ENCODE measurements at regions not wholly inside any gene's neighbourhood (a gene's known extent, or its start where the extent isn't known, plus 50 kb on each side); places are given as distances from the start of the nearest gene placed in this dataset.
"Not testable (repeated sequence)": the region's sequence is repeated elsewhere in the genome, so short reads cannot be mapped to it uniquely, and the experiment has no call there.

GRCh38 chr20:22690000-22690399 lies 105.6 kb upstream of the FOXA2 start:
- no peak overlapping the region for H3K27ac ChIP-seq (ENCODE audit: low read depth in 2 of 2, low read length in 2 of 2)
- H3K9me3 ChIP-seq (ENCODE audit: control insufficient read depth in 2 of 2, low read length in 2 of 2), result no peaks in the 10 kb centered on the region

GRCh38 chr20:22690616-22691179 lies 106.3 kb upstream of the FOXA2 start:
- no peak overlapping the region for H3K9ac ChIP-seq (ENCODE audit: low read depth in 1 of 2, low read length in 2 of 2)
- no peak overlapping the region for H3K27ac ChIP-seq (ENCODE audit: low read depth in 2 of 2, low read length in 2 of 2)

More at GRCh38 chr20:22690000-22690399, 105.6 kb upstream of the FOXA2 start:
- Histone ChIP-seq H3K27me3 (ENCODE audit: control insufficient read depth in 2 of 2, insufficient read depth in 2 of 2, low read length in 2 of 2) (peaks cover 0 to 5% of the 10 kb centered on the region in 2 donors), H3K4me1 (ENCODE audit: control insufficient read depth in 2 of 2, insufficient read depth in 2 of 2, low read length in 2 of 2) (peaks cover 0 to 6% of the 10 kb centered on the region in 2 donors), H3K4me3 (ENCODE audit: low read length in 2 of 2) (no peak overlapping the region), H3K36me3 (ENCODE audit: control insufficient read depth in 2 of 2, insufficient read depth in 2 of 2, low read length in 2 of 2) (no peaks in the 10 kb centered on the region), H3K9ac (ENCODE audit: low read depth in 1 of 2, low read length in 2 of 2) (no peak overlapping the region)

DNA sequence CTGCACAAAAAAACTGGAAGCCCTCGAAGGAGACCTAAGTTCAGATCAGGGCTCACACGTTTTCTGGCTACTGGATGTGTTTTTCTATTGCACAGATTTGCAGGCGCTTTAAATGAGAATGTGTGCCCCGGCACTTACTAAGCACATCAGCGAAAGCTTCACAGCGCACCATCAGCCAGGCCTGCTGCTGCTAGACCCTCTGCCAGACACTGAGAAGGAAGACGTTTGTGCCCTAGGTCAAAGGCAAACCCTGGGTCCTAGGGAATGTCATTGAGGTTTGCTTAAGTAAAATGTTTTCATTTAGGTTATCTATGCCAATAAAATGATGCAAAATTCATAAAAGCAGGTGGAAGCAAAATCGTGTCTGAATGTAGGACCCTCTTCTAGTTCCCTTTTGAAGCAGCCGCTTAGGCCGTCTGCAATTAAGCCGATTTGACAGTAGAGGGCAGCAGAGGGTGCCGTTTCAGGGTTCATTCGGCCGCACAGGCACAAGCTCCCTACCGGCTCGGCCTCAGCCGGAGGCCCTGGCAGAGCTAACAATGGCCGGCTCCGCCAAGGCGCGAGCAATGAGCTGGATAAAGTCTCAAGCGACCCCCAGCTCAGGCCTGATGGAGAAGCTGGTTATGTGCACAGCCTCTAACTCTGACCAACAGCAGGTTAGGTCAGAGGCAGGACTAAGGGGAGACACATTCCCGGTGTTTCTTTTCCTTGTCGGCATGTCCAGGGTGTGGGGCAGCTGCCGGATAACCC lies 107.2 kb upstream of the FOXA2 start:
- Histone ChIP-seq H3K27me3 (ENCODE audit: control insufficient read depth in 2 of 2, insufficient read depth in 2 of 2, low read length in 2 of 2) (peaks cover 0 to 5% of the 10 kb centered on the region in 2 donors), H3K9ac (ENCODE audit: low read depth in 1 of 2, low read length in 2 of 2) (no peak overlapping the region), H3K4me3 (ENCODE audit: low read length in 2 of 2) (no peak overlapping the region), H3K4me1 (ENCODE audit: control insufficient read depth in 2 of 2, insufficient read depth in 2 of 2, low read length in 2 of 2) (peaks cover 0 to 6% of the 10 kb centered on the region in 2 donors), H3K27ac (ENCODE audit: low read depth in 2 of 2, low read length in 2 of 2) (no peak overlapping the region), H3K36me3 (ENCODE audit: control insufficient read depth in 2 of 2, insufficient read depth in 2 of 2, low read length in 2 of 2) (no peaks in the 10 kb centered on the region), H3K9me3 (ENCODE audit: control insufficient read depth in 2 of 2, low read length in 2 of 2) (no peaks in the 10 kb centered on the region)

More at GRCh38 chr20:22690616-22691179, 106.3 kb upstream of the FOXA2 start:
- no peak overlapping the region for H3K4me3 ChIP-seq (ENCODE audit: low read length in 2 of 2)
- peaks cover 0 to 6% of the 10 kb centered on the region in 2 donors for H3K4me1 ChIP-seq (ENCODE audit: control insufficient read depth in 2 of 2, insufficient read depth in 2 of 2, low read length in 2 of 2)
- H3K9me3 ChIP-seq (ENCODE audit: control insufficient read depth in 2 of 2, low read length in 2 of 2), result no peaks in the 10 kb centered on the region
- no peaks in the 10 kb centered on the region for H3K36me3 ChIP-seq (ENCODE audit: control insufficient read depth in 2 of 2, insufficient read depth in 2 of 2, low read length in 2 of 2)
- peaks cover 0 to 5% of the 10 kb centered on the region in 2 donors for H3K27me3 ChIP-seq (ENCODE audit: control insufficient read depth in 2 of 2, insufficient read depth in 2 of 2, low read length in 2 of 2)

DNA sequence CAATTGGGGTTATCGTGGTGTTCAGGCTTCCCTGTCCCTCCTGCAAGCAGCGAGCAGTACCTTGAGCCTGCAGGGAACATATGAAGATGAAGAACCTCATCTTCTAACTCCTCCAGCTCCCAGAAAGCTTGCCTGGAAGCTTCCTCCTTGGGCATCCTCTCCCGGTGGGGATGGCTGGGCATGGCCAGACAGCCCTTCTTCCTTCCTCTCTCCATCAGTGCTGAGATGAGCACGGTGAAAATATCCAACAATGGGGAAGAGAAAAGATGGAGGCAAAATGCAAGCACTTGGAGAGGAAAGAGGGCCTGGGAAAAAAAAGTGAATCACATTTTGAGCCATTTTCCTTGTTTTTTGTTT lies 107.7 kb upstream of the FOXA2 start:
- Histone ChIP-seq H3K9ac (ENCODE audit: low read depth in 1 of 2, low read length in 2 of 2) (no peak overlapping the region), H3K36me3 (ENCODE audit: control insufficient read depth in 2 of 2, insufficient read depth in 2 of 2, low read length in 2 of 2) (no peaks in the 10 kb centered on the region), H3K4me1 (ENCODE audit: control insufficient read depth in 2 of 2, insufficient read depth in 2 of 2, low read length in 2 of 2) (peaks cover 0 to 6% of the 10 kb centered on the region in 2 donors), H3K9me3 (ENCODE audit: control insufficient read depth in 2 of 2, low read length in 2 of 2) (no peaks in the 10 kb centered on the region), H3K27ac (ENCODE audit: low read depth in 2 of 2, low read length in 2 of 2) (no peak overlapping the region), H3K4me3 (ENCODE audit: low read length in 2 of 2) (no peak overlapping the region), H3K27me3 (ENCODE audit: control insufficient read depth in 2 of 2, insufficient read depth in 2 of 2, low read length in 2 of 2) (peaks cover 0 to 5% of the 10 kb centered on the region in 2 donors)

DNA sequence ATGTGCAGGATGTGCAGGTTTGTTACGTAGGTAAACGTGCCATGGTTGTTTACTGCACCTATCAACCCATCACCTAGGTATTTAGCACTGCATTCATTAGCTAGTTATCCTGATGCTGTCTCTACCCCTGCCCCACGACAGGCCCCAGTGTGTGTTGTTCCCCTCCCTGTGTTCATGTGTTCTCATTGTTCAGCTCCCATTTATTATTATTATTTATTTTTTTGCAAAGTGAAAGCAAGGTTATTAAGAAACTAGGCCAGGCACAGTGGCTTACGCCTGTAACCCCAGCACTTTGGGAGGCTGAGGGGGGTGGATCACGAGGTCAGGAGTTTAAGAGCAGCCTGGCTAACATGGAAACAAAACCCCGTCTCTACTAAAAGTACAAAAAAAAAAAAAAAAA lies 108.2 kb upstream of the FOXA2 start:
- not testable (repeated sequence) for H3K4me3 ChIP-seq (ENCODE audit: low read length in 2 of 2); H3K9ac ChIP-seq (ENCODE audit: low read depth in 1 of 2, low read length in 2 of 2); H3K27me3 ChIP-seq (ENCODE audit: control insufficient read depth in 2 of 2, insufficient read depth in 2 of 2, low read length in 2 of 2); H3K9me3 ChIP-seq (ENCODE audit: control insufficient read depth in 2 of 2, low read length in 2 of 2); H3K4me1 ChIP-seq (ENCODE audit: control insufficient read depth in 2 of 2, insufficient read depth in 2 of 2, low read length in 2 of 2); H3K27ac ChIP-seq (ENCODE audit: low read depth in 2 of 2, low read length in 2 of 2); H3K36me3 ChIP-seq (ENCODE audit: control insufficient read depth in 2 of 2, insufficient read depth in 2 of 2, low read length in 2 of 2)

- H3K9me3 ChIP-seq (ENCODE audit: control insufficient read depth in 2 of 2, low read length in 2 of 2), result no peaks in the 10 kb centered on the region
- no peak overlapping the region for H3K4me3 ChIP-seq (ENCODE audit: low read length in 2 of 2)
- no peak overlapping the region for H3K9ac ChIP-seq (ENCODE audit: low read depth in 1 of 2, low read length in 2 of 2)
- no peaks in the 10 kb centered on the region for H3K27me3 ChIP-seq (ENCODE audit: control insufficient read depth in 2 of 2, insufficient read depth in 2 of 2, low read length in 2 of 2)
- no peak overlapping the region for H3K27ac ChIP-seq (ENCODE audit: low read depth in 2 of 2, low read length in 2 of 2)
- H3K4me1 ChIP-seq (ENCODE audit: control insufficient read depth in 2 of 2, insufficient read depth in 2 of 2, low read length in 2 of 2), result peaks cover 0 to 2% of the 10 kb centered on the region in 2 donors
- no peaks in the 10 kb centered on the region for H3K36me3 ChIP-seq (ENCODE audit: control insufficient read depth in 2 of 2, insufficient read depth in 2 of 2, low read length in 2 of 2)
These were observed 112.4 kb upstream of the FOXA2 start for GRCh38 chr20:22696759-22697158.

DNA sequence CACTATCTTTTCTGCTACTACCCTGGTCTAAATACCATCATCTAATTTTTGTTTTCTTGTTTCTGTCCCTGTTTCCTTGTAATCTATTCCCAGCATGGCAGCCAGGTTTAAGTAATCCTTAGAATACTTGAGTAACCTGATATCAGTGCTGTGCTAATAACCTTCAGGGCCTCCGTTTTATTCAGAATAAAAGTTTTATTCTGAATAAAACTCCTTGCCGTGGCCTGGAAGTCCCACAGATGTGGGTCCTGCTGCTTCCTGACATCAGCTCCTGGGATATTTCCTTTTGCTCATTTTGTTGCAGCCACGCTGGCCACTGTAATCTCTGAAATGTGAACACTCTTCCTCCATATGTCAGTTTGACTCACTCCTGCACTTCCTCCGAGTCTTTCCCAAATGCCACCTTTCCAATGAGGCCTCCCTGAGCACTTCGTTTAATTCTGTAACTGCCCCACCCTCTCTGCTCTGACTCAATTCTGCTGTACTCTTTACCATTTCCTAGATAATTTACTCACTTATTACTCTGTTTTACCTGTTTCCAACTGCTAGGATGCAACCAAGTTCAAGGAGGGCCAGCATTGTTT lies 114.0 kb upstream of the FOXA2 start:
- Histone ChIP-seq H3K27me3 (ENCODE audit: control insufficient read depth in 2 of 2, insufficient read depth in 2 of 2, low read length in 2 of 2) (no peaks in the 10 kb centered on the region), H3K4me3 (ENCODE audit: low read length in 2 of 2) (no peak overlapping the region), H3K27ac (ENCODE audit: low read depth in 2 of 2, low read length in 2 of 2) (no peak overlapping the region)

GRCh38 chr20:22699396-22699795 lies 115.0 kb upstream of the FOXA2 start:
- Histone ChIP-seq H3K36me3 (ENCODE audit: control insufficient read depth in 2 of 2, insufficient read depth in 2 of 2, low read length in 2 of 2) (no peaks in the 10 kb centered on the region), H3K4me1 (ENCODE audit: control insufficient read depth in 2 of 2, insufficient read depth in 2 of 2, low read length in 2 of 2) (no peaks in the 10 kb centered on the region), H3K27me3 (ENCODE audit: control insufficient read depth in 2 of 2, insufficient read depth in 2 of 2, low read length in 2 of 2) (no peaks in the 10 kb centered on the region), H3K4me3 (ENCODE audit: low read length in 2 of 2) (no peak overlapping the region), H3K9me3 (ENCODE audit: control insufficient read depth in 2 of 2, low read length in 2 of 2) (no peaks in the 10 kb centered on the region), H3K9ac (ENCODE audit: low read depth in 1 of 2, low read length in 2 of 2) (no peak overlapping the region), H3K27ac (ENCODE audit: low read depth in 2 of 2, low read length in 2 of 2) (no peak overlapping the region)

More for the DNA sequence above, 114.0 kb upstream of the FOXA2 start:
- Histone ChIP-seq H3K36me3 (ENCODE audit: control insufficient read depth in 2 of 2, insufficient read depth in 2 of 2, low read length in 2 of 2) (no peaks in the 10 kb centered on the region), H3K9ac (ENCODE audit: low read depth in 1 of 2, low read length in 2 of 2) (no peak overlapping the region), H3K9me3 (ENCODE audit: control insufficient read depth in 2 of 2, low read length in 2 of 2) (no peaks in the 10 kb centered on the region), H3K4me1 (ENCODE audit: control insufficient read depth in 2 of 2, insufficient read depth in 2 of 2, low read length in 2 of 2) (no peaks in the 10 kb centered on the region)

- no peaks in the 10 kb centered on the region for H3K36me3 ChIP-seq (ENCODE audit: control insufficient read depth in 2 of 2, insufficient read depth in 2 of 2, low read length in 2 of 2)
- H3K9me3 ChIP-seq (ENCODE audit: control insufficient read depth in 2 of 2, low read length in 2 of 2), result no peaks in the 10 kb centered on the region
- no peaks in the 10 kb centered on the region for H3K27me3 ChIP-seq (ENCODE audit: control insufficient read depth in 2 of 2, insufficient read depth in 2 of 2, low read length in 2 of 2)
- H3K9ac ChIP-seq (ENCODE audit: low read depth in 1 of 2, low read length in 2 of 2), result no peak overlapping the region
- no peaks in the 10 kb centered on the region for H3K4me1 ChIP-seq (ENCODE audit: control insufficient read depth in 2 of 2, insufficient read depth in 2 of 2, low read length in 2 of 2)
- H3K27ac ChIP-seq (ENCODE audit: low read depth in 2 of 2, low read length in 2 of 2), result no peak overlapping the region
- no peak overlapping the region for H3K4me3 ChIP-seq (ENCODE audit: low read length in 2 of 2)
These were observed 116.0 kb upstream of the FOXA2 start for GRCh38 chr20:22700367-22700766.

- Histone ChIP-seq H3K4me1 (ENCODE audit: control insufficient read depth in 2 of 2, insufficient read depth in 2 of 2, low read length in 2 of 2) (no peaks in the 10 kb centered on the region), H3K27me3 (ENCODE audit: control insufficient read depth in 2 of 2, insufficient read depth in 2 of 2, low read length in 2 of 2) (no peaks in the 10 kb centered on the region), H3K4me3 (ENCODE audit: low read length in 2 of 2) (no peak overlapping the region), H3K9me3 (ENCODE audit: control insufficient read depth in 2 of 2, low read length in 2 of 2) (no peaks in the 10 kb centered on the region), H3K9ac (ENCODE audit: low read depth in 1 of 2, low read length in 2 of 2) (no peak overlapping the region), H3K36me3 (ENCODE audit: control insufficient read depth in 2 of 2, insufficient read depth in 2 of 2, low read length in 2 of 2) (no peaks in the 10 kb centered on the region), H3K27ac (ENCODE audit: low read depth in 2 of 2, low read length in 2 of 2) (no peak overlapping the region)
These were observed 117.4 kb upstream of the FOXA2 start for GRCh38 chr20:22701679-22702308.
